ENCODE measurements at regions not wholly inside any gene's neighbourhood (a gene's known extent, or its start where the extent isn't known, plus 50 kb on each side); places are given as distances from the start of the nearest gene placed in this dataset.
"Not testable (repeated sequence)": the region's sequence is repeated elsewhere in the genome, so short reads cannot be mapped to it uniquely, and the experiment has no call there.

DNA sequence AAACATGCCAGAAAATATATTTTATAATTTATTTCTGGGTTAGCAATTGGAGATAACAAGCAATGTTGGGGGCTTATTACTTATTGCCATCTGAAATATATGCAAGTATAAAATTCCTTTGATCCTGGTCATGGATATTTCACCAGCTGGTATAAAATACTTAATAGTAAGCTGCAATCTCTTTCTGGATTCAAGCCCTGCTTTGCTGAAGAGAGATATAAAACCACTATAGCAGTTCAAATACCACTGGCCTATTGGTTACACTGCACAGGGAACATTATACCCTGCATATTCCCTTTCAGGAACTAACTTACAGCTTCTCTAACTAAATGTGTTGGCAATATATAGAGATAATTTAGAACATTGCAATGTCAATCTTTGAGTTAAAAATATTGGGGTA is 546.2 kb upstream of the ATP2B1 start:
- DNase-seq (ENCODE audit: low read depth), result no peak

DNA sequence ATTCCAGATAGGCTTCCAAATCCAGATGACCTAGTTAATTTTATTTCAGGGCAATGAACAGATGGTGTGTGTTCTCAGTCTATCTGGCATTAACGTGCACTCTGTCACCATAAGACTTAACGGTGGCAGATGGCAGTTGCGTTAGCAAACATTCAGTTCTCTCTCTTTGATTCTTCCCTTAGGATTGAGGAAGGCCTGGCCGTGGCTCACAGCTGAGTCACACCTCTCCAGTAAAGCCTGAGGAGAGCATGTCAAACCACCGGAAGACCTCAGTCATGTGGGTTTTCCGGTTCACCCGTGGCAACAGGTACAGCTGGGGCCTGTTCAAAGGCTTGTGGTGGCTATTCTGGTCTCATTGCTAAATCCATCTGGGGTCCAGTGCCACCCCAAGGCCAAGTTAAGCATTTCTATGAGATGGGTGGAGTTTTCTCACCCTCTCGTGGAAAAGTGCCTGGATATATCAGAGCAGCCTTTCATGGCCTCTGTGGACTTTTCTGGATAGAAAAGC is 545.1 kb upstream of the ATP2B1 start:
- DNase-seq (ENCODE audit: low read depth), result peak; percentile 2

DNA sequence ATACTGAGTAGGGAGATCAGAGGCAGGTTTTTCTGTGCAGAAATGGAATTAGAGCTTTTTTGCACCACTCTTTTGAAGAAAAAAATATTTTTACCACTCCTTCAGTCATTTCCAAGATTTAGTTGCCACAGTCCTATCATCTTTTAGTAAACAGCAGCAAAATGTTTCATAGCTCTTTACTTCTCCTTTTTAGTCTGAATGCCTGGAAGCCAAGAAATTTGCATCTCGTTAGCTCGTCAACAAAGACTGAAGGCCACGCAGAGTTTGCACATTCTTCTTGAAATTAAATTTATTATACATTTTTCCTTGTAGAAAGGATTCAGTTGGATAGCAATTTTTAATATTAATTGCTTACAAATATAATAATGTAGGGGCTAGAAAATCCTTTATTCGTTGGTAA is 544.5 kb upstream of the ATP2B1 start:
- DNase-seq (ENCODE audit: low read depth), result no peak

DNA sequence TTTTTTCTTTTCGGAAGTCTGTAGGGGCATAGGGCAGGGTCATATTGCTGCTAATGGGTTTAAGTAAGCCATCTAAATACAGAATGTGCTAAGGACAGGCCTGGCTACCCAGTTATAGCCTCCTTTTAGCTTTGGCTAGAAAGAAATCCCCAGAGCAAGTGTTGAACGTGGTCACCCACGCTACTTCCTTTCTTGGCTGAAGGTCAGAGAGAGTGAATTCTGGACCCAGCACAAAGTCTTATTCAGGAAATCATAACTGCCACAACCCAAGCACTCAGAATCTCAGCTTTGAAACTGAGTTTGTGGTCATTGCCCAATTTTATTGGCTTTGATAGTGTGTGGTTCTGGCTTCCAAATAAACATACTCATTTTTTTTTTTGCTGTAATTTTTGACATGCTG is 542.1 kb upstream of the ATP2B1 start:
- DNase-seq (ENCODE audit: low read depth), result no peak

GRCh38 chr12:90250042-90250441 is 541.4 kb upstream of the ATP2B1 start:
- no peak for DNase-seq (ENCODE audit: low read depth)

- DNase-seq (ENCODE audit: low read depth), result no peak
Measured at GRCh38 chr12:90246688-90247087, 538.0 kb upstream of the ATP2B1 start.

- no peak for DNase-seq (ENCODE audit: low read depth)
Measured at GRCh38 chr12:90245391-90245790, 536.8 kb upstream of the ATP2B1 start.

- DNase-seq (ENCODE audit: low read depth), result no peak
Measured at GRCh38 chr12:90244232-90244631, 535.6 kb upstream of the ATP2B1 start.

GRCh38 chr12:90243211-90243610 is 534.6 kb upstream of the ATP2B1 start:
- DNase-seq (ENCODE audit: low read depth), result no peak

GRCh38 chr12:90239732-90240260 is 531.2 kb upstream of the ATP2B1 start:
- no peak for DNase-seq (ENCODE audit: low read depth)

- DNase-seq (ENCODE audit: low read depth), result no peak
Measured at GRCh38 chr12:90238663-90239271, 530.1 kb upstream of the ATP2B1 start.

DNA sequence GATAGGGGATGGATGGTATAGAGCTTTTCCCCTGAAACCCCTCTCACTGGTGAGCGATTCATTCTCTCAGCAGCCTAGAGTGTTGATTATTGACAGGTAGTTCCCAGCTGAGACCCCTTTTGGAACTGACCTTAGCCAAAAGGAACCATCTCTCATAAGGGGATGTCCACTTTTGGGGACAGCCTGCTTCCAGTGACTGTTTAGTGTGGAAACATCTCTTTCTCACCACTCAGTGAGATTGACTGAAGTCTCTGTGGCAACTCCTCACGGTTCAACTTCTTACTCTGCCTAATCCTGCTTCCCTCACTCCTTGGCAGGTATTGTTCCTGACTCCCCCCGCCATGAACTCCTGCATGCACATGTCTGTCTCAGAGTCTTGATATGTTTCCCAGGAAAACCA is 529.2 kb upstream of the ATP2B1 start:
- no peak for DNase-seq (ENCODE audit: low read depth)

GRCh38 chr12:90235642-90236041 is 527.0 kb upstream of the ATP2B1 start:
- DNase-seq (ENCODE audit: low read depth), result no peak

- DNase-seq (ENCODE audit: low read depth), result no peak
Measured at GRCh38 chr12:90234472-90234871, 525.8 kb upstream of the ATP2B1 start.

GRCh38 chr12:90233168-90234100 is 524.8 kb upstream of the ATP2B1 start:
- DNase-seq (ENCODE audit: low read depth), result no peak

- DNase-seq (ENCODE audit: low read depth), result no peak
Measured at GRCh38 chr12:90229407-90230170, 521.0 kb upstream of the ATP2B1 start.

DNA sequence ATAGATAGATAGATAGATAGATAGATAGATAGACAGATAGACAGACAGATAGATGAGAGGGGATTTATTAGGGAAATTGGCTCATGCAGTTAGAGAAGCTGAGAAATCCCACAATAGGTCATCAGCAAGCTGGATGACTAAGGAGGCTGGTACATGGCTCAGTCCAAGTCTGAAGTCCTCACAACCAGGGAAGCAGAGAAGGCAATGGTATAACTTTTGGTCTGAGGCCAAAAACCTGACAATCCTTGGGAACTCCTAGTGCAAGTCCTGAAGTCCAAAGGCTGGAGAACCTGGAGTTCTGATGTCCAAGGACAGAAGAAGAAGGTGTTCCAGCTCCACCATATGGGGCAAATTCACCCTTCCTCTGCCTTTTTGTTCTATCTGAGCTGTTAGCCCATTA is 517.6 kb upstream of the ATP2B1 start:
- DNase-seq (ENCODE audit: low read depth), result no peak

DNA sequence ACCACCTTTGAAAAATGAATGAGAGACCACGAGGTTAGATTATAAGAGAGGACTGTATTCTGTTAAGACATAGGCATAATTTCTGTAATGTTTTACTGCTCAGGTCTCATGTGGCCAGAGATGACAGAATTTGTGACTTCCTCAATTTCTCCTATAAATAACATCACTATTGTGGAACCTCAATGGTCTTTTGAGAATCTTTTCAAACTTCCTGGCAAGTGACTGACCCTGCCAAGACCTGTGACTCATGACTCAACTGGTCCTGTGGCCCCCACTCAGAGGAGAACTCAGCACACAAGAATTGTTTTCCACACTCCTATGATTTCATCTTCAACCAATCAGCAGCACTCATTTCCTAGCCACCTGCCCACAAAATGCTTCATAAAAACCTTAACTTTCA is 508.2 kb upstream of the ATP2B1 start:
- DNase-seq (ENCODE audit: low read depth), result no peak

GRCh38 chr12:90216020-90216552 is 507.4 kb upstream of the ATP2B1 start:
- no peak for DNase-seq (ENCODE audit: low read depth)

DNA sequence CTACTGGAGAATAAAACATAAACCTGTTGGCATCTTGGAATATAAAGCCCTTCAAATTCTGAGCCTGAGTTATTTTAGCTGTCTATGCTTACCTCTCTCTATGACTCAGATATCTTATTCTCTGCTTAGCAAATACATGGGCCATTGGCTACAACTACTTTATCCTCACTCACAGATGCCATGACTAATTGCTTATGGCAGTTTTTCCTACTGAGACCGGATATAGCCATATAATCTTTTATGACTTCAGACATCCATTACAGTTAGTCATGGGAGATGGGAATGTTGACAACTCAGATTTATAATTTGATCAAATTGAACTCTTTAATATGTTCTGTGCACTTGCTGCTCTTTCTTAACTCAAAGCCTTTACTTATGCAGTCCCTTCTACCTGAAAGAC is 502.4 kb upstream of the ATP2B1 start:
- DNase-seq (ENCODE audit: low read depth), result no peak

- no peak for DNase-seq (ENCODE audit: low read depth)
Measured at GRCh38 chr12:90209029-90209428, 500.4 kb upstream of the ATP2B1 start.

DNA sequence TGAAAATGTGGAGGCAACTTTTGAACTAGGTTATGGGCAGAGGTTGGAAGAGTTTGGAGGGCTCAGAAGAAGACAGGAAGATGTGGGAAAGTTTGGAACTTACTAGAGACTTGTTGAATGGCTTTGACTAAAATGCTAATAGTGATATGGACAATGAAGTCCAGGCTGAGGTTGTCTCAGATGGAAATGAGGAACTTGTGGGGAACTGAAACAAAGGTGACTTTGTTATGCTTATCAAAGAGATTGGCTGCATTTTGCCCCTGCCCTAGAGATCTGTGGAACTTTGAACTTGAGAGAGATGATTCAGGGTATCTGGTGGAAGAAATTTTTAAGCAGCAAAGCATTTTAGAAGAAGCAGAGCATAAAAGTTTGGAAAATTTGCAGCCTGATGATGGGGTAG is 499.7 kb upstream of the ATP2B1 start:
- DNase-seq (ENCODE audit: low read depth), result not testable (repeated sequence)

All from stimulated activated CD8-positive, alpha-beta memory T cell treated with anti-CD3 and anti-CD28 coated beads, Interleukin-12 subunit alpha, Interleukin-12 subunit beta, amount 100 ng/mL, for 4 hours (primary cell).